ENCODE measurements at regions not wholly inside any gene's neighbourhood (a gene's known extent, or its start where the extent isn't known, plus 50 kb on each side); places are given as distances from the start of the nearest gene placed in this dataset.

DNA sequence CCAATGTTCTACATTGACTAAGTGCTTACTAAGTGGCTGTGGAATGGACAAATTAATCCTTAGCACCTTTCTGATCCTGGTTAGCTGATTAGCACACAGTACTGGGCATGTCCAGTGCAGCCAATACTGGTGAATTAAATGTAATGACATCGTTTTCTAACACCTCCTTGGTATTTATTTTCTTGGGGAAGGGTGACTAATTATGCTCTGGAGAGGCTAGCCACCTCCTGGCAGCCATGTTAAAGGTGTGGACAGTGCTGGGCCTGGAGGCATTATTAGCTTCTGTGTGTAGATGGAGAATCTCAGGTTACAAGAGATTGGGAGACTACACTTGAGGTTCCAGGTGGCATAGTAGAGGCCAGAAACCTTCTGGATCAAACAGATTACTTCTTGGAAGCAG, 230.9 kb upstream of the DDHD1 start (continued):
- TF ChIP-seq, protein P1, sequence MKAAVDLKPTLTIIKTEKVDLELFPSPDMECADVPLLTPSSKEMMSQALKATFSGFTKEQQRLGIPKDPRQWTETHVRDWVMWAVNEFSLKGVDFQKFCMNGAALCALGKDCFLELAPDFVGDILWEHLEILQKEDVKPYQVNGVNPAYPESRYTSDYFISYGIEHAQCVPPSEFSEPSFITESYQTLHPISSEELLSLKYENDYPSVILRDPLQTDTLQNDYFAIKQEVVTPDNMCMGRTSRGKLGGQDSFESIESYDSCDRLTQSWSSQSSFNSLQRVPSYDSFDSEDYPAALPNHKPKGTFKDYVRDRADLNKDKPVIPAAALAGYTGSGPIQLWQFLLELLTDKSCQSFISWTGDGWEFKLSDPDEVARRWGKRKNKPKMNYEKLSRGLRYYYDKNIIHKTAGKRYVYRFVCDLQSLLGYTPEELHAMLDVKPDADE (IDR thresholded peaks at IDR 0.05) = no peak
- TF ChIP-seq NANOG (IDR thresholded peaks at IDR 0.05; ENCODE audit: borderline replicate concordance) = no peak

DNA sequence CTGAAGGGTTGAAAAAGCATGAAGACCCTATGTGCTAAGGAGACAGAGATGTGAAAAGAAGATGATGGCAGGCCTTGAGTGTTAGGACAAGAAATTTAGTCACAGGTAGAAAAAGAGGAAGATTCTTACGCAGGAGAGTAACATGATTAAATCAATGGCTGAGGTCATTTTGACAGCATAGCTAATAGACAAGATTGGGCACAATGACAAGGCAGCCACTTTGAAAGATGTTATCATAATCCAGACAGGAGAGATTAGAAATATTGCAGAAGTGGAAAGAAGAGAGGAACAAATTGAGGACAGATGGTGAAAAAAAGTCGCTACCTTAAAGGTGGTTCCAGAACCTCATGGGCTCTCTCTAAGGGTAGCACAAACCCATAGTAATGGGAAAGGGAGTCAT, 228.8 kb upstream of the DDHD1 start:
- Histone ChIP-seq H3K9me2 (ENCODE audit: insufficient read depth) (0 out of 2 replicates have a peak, but pooled peaks cover 2% of the 10 kb centered on the region), H2AFZ (no peak overlapping the region), H3K4me1 (ENCODE audit: insufficient read depth) (no peaks in the 10 kb centered on the region), H3K4me3 (no peak overlapping the region), H4K20me1 (replicated peaks; ENCODE audit: insufficient read depth) (no peaks in the 10 kb centered on the region), H3K27ac (ENCODE audit: low read depth) (no peak overlapping the region), H3K36me3 (ENCODE audit: insufficient read depth) (no peaks in the 10 kb centered on the region), H3F3A (replicated peaks; ENCODE audit: low read depth) (no peaks in the 10 kb centered on the region), H3K27me3 (ENCODE audit: insufficient read depth) (no peaks in the 10 kb centered on the region), H3K4me2 (no peak overlapping the region), H3K79me2 (replicated peaks; ENCODE audit: insufficient read depth) (no peaks in the 10 kb centered on the region)
- H3K9me3 Mint-ChIP-seq = no peaks in the 10 kb centered on the region
- H3K27ac Mint-ChIP-seq = no peak overlapping the region
- ATAC-seq (no peak), DNase-seq (ENCODE audit: low spot score) (no peak)
- no peaks in the 10 kb centered on the region for H3K36me3 Mint-ChIP-seq (ENCODE audit: low read depth)
- H3K27me3 Mint-ChIP-seq (ENCODE audit: insufficient read depth, low read depth, poor library complexity) = peaks cover 2% of the 10 kb centered on the region
- H3K4me1 Mint-ChIP-seq = no peaks in the 10 kb centered on the region
- H3K4me3 Mint-ChIP-seq = no peak overlapping the region
- TF ChIP-seq POLR2AphosphoS5 (IDR thresholded peaks at IDR 0.05; ENCODE audit: low read depth) (no peak), JUNB (IDR thresholded peaks at IDR 0.05; ENCODE audit: unreplicated experiment) (no peak), ZNF331 (CRISPR knock-in tag; IDR thresholded peaks at IDR 0.05; ENCODE audit: low read depth) (no peak), STAT1 (IDR thresholded peaks at IDR 0.05; ENCODE audit: unreplicated experiment) (no peak), EZH2 (IDR thresholded peaks at IDR 0.05; ENCODE audit: low read depth, unreplicated experiment) (no peak), NANOG (IDR thresholded peaks at IDR 0.05; ENCODE audit: borderline replicate concordance) (no peak), CREB1 (CRISPR knock-in tag; IDR thresholded peaks at IDR 0.05; ENCODE audit: low read depth) (no peak), EZH2phosphoT487 (IDR thresholded peaks at IDR 0.05; ENCODE audit: unreplicated experiment) (no peak), ZNF114 (CRISPR knock-in tag; IDR thresholded peaks at IDR 0.05) (no peak)
- TF ChIP-seq, protein P2, sequence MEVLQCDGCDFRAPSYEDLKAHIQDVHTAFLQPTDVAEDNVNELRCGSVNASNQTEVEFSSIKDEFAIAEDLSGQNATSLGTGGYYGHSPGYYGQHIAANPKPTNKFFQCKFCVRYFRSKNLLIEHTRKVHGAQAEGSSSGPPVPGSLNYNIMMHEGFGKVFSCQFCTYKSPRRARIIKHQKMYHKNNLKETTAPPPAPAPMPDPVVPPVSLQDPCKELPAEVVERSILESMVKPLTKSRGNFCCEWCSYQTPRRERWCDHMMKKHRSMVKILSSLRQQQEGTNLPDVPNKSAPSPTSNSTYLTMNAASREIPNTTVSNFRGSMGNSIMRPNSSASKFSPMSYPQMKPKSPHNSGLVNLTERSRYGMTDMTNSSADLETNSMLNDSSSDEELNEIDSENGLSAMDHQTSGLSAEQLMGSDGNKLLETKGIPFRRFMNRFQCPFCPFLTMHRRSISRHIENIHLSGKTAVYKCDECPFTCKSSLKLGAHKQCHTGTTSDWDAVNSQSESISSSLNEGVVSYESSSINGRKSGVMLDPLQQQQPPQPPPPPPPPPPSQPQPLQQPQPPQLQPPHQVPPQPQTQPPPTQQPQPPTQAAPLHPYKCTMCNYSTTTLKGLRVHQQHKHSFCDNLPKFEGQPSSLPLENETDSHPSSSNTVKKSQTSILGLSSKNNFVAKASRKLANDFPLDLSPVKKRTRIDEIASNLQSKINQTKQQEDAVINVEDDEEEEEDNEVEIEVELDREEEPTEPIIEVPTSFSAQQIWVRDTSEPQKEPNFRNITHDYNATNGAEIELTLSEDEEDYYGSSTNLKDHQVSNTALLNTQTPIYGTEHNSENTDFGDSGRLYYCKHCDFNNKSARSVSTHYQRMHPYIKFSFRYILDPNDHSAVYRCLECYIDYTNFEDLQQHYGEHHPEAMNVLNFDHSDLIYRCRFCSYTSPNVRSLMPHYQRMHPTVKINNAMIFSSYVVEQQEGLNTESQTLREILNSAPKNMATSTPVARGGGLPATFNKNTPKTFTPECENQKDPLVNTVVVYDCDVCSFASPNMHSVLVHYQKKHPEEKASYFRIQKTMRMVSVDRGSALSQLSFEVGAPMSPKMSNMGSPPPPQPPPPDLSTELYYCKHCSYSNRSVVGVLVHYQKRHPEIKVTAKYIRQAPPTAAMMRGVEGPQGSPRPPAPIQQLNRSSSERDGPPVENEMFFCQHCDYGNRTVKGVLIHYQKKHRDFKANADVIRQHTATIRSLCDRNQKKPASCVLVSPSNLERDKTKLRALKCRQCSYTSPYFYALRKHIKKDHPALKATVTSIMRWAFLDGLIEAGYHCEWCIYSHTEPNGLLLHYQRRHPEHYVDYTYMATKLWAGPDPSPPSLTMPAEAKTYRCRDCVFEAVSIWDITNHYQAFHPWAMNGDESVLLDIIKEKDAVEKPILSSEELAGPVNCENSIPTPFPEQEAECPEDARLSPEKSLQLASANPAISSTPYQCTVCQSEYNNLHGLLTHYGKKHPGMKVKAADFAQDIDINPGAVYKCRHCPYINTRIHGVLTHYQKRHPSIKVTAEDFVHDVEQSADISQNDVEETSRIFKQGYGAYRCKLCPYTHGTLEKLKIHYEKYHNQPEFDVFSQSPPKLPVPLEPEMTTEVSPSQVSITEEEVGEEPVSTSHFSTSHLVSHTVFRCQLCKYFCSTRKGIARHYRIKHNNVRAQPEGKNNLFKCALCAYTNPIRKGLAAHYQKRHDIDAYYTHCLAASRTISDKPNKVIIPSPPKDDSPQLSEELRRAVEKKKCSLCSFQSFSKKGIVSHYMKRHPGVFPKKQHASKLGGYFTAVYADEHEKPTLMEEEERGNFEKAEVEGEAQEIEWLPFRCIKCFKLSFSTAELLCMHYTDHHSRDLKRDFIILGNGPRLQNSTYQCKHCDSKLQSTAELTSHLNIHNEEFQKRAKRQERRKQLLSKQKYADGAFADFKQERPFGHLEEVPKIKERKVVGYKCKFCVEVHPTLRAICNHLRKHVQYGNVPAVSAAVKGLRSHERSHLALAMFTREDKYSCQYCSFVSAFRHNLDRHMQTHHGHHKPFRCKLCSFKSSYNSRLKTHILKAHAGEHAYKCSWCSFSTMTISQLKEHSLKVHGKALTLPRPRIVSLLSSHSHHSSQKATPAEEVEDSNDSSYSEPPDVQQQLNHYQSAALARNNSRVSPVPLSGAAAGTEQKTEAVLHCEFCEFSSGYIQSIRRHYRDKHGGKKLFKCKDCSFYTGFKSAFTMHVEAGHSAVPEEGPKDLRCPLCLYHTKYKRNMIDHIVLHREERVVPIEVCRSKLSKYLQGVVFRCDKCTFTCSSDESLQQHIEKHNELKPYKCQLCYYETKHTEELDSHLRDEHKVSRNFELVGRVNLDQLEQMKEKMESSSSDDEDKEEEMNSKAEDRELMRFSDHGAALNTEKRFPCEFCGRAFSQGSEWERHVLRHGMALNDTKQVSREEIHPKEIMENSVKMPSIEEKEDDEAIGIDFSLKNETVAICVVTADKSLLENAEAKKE (CRISPR knock-in tag; IDR thresholded peaks at IDR 0.05) = no peak
- TF ChIP-seq, protein P3, sequence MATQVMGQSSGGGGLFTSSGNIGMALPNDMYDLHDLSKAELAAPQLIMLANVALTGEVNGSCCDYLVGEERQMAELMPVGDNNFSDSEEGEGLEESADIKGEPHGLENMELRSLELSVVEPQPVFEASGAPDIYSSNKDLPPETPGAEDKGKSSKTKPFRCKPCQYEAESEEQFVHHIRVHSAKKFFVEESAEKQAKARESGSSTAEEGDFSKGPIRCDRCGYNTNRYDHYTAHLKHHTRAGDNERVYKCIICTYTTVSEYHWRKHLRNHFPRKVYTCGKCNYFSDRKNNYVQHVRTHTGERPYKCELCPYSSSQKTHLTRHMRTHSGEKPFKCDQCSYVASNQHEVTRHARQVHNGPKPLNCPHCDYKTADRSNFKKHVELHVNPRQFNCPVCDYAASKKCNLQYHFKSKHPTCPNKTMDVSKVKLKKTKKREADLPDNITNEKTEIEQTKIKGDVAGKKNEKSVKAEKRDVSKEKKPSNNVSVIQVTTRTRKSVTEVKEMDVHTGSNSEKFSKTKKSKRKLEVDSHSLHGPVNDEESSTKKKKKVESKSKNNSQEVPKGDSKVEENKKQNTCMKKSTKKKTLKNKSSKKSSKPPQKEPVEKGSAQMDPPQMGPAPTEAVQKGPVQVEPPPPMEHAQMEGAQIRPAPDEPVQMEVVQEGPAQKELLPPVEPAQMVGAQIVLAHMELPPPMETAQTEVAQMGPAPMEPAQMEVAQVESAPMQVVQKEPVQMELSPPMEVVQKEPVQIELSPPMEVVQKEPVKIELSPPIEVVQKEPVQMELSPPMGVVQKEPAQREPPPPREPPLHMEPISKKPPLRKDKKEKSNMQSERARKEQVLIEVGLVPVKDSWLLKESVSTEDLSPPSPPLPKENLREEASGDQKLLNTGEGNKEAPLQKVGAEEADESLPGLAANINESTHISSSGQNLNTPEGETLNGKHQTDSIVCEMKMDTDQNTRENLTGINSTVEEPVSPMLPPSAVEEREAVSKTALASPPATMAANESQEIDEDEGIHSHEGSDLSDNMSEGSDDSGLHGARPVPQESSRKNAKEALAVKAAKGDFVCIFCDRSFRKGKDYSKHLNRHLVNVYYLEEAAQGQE (IDR thresholded peaks at IDR 0.05; ENCODE audit: unreplicated experiment) = no peak
- TF ChIP-seq, protein P1 (IDR thresholded peaks at IDR 0.05) = no peak

All from GM23338 (cell line).